GM13977 (cell line): ENCODE measurements at regions not wholly inside any gene's neighbourhood (a gene's known extent, or its start where the extent isn't known, plus 50 kb on each side); places are given as distances from the start of the nearest gene placed in this dataset.

Experiments
- DNase-seq: peaks from one replicate; pipeline ENCODE4 v3.0.0; 2012; ENCODE audit warnings: low spot score
- CTCF ChIP-seq: IDR thresholded peaks from 2 replicates; pipeline ENCODE4 v1.5.1; 2012; ENCODE audit warnings: mild to moderate bottlenecking, control low read depth; ENCODE audit not compliant: insufficient read depth; ENCODE audit errors: extremely low read depth, missing control alignments
- in situ Hi-C: fragments of 300-500 bp; cut with MboI; formaldehyde crosslinking; loops from one replicate; pipeline ENCODE4 v1.12.0; 2022; ENCODE audit warnings: low sequenced_read_pairs, low pct_unique_long_range_greater_than_20kb, mixed read lengths, inconsistent platforms; ENCODE audit not compliant: unreplicated experiment

GRCh38 chr9:78612091-78612490 lies 315.2 kb downstream of the PSAT1 start:
- TF ChIP-seq CTCF = no peak
- DNase-seq = no peak
- in situ Hi-C loops = no loop called here

GRCh38 chr9:78613006-78613405 lies 316.1 kb downstream of the PSAT1 start:
- no peak for DNase-seq
- no peak for TF ChIP-seq CTCF
- in situ Hi-C loops = no loop called here

- in situ Hi-C loops = no loop called here
- DNase-seq = no peak
- TF ChIP-seq CTCF = no peak
Measured at GRCh38 chr9:78614892-78615291, 318.0 kb downstream of the PSAT1 start.

GRCh38 chr9:78615372-78615771 lies 318.4 kb downstream of the PSAT1 start:
- no peak for TF ChIP-seq CTCF
- in situ Hi-C loops = no loop called here
- DNase-seq = no peak

- in situ Hi-C loops = no loop called here
- DNase-seq = no peak
- no peak for TF ChIP-seq CTCF
Measured at GRCh38 chr9:78618735-78619134, 321.8 kb downstream of the PSAT1 start.

GRCh38 chr9:78620303-78620702 lies 323.4 kb downstream of the PSAT1 start:
- TF ChIP-seq CTCF = no peak
- in situ Hi-C loops = no loop called here
- DNase-seq = no peak

GRCh38 chr9:78620764-78621163 lies 323.8 kb downstream of the PSAT1 start:
- no peak for DNase-seq
- no peak for TF ChIP-seq CTCF
- in situ Hi-C loops = no loop called here
